Kidney glomerular epithelial cell (primary cell): ENCODE measurements at regions not wholly inside any gene's neighbourhood (a gene's known extent, or its start where the extent isn't known, plus 50 kb on each side); places are given as distances from the start of the nearest gene placed in this dataset.

ENCODE experiments used
- DNase-seq: peaks from one replicate; lab custom pipeline; 2025; lab: John Stamatoyannopoulos, UW

DNA sequence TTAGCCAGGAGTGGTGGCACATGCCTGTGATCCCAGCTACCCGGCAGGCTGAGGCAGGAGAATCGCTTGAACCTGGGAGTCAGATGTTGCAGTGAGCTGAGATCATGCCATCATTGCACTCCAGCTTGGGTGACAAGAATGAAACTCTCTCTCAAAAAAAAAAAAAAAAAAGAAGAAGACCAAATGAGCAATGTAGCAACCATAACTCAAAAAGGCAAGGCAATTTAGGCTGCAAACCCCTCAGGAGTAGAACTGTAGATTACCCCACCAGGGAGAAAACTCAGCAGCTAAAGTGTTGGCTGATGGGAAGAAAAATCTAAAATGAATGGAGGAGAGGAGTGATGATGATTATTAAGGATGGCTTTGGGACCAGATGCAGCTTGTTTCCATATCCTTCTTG lies 256.7 kb upstream of the UBASH3B start:
- no peak for DNase-seq

DNA sequence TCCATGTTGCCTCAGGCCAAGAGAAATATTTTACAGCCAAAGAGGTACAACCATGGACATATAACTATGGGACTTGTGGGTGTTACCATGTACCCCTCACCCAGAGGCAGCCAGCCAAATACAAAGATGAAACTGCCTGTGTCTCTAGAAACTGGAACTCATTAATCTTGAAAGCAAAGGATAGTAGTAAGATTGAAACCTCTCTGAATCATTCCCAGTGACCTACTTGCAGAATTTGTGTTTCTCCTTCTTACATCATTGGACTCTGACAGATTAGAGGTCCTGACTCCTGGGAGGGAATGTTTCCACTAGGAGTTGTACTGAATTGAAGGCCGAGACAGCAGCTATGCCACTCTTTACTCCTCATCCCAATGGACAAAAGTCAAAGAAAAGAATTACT lies 257.4 kb upstream of the UBASH3B start:
- no peak for DNase-seq

DNA sequence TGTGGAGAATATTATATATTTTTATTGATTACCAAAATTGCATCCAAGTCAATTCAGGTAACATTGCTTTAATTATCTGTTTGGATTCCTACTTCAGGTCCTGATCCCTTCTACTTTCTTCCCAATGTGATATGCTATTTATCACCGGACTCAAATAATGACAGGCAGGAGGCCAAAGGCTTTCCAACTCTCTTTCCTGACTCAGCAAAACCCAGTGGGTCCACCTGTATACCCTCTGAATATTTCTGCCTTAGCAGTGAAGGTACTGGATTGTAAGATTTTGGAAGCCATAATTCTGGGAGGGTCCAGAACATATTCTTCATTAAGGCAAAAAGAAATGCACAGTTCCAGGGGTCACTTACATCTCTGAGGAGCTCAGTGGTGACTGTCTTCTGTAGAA lies 260.2 kb upstream of the UBASH3B start:
- DNase-seq, result no peak

DNA sequence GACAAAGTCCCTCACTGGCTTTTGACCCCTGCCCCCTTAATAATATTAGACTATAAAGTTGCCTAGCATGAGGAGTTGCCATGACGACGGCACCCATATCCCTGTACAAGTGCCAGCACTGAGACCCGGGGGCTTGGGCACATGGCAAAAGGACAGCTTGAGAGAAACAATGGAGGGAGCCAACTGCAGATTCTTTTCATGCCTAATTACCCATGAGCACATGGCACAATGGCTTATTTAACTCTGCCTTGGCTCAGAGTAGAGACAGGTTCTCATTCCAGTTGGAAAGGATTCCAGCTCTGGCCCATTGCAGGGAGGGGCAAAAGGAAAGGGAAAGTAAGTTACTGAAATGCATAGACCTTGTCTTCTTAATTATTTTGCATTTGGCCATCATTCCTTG lies 261.2 kb upstream of the UBASH3B start:
- DNase-seq, result no peak

DNA sequence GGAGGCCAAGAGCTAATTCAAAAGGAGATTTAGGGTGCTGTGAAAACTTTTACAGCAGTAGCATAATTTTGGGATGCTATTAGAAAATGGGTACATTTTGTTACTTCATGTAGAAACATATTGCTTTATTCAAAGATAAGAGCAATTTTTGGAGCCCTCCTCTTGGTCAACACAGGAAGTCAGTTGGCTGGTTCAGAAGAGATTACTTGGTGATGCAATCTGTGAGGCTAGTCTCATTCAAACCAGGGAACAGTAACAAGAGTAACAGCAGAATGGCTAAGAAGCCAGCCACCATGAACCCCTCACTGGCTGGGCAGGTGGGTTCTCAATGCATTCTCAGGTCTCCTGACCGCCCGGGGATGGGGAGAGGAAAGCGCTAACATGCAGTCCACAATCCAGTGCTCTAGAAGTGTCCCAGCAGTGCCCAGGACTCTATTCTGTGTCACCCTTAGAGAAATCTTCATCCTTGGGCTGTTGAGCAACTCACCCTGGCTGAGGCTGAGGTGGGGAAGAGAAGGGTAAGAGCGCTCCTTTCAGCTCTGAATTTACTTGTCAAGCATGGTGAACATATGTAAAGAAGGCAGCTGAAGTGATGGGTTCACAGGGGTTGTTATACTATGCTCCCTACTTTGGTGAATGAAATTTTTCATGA lies 262.2 kb upstream of the UBASH3B start:
- no peak for DNase-seq

DNA sequence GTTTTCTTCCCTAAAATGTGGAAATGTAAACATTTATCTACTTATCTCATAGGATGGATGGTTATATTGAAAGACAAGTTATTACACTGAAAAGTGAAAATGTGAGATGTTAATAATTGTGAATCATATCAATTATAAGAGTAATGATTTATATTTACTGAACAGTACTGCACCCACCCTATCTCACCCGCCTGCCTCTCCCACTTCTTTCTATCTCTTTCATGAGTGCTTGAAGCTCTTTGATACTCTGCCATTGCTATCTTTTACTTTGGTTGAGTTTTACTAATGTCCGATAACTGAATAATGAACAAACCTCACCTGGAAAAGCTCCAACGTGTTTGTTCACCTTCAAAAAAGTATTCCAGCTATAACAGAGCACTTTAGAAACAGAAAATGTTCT lies 263.0 kb upstream of the UBASH3B start:
- no peak for DNase-seq

DNA sequence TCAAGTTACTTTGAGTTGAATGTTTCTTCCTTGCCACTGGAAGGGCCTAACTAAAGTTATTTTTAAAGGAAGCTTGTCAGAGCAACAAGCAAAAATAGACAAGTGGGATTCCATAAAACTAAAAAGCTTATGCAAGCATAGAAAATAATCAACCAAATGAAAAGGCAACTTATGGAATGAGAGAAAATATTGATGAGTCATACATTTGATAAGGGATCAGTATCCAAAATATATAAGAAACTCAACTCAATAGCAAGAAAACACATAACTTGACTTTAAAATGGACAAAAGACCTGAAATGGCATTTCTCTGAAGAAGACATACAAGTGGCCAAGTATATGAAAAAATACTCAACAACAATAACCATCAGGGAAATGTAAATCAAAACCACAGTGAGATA lies 264.5 kb upstream of the UBASH3B start:
- DNase-seq, result no peak

DNA sequence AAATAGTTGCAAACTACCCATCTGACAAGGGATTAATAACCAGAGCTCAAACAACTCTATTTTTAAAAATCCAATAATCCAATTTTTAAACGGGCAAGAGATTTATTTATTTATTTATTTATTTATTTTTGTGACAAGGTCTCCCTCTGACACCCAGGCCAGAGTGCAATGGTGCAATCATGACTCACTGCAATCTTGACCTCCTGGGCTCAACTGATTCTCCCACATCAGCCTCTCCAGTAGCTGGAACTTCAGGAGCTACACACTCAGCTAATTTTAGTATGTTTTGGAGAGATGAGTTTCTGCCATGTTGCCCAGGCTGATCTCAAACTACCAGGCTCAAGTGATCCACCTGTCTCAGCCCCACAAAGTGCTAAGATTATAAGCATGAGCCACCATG lies 267.2 kb upstream of the BLID start:
- DNase-seq, result no peak

DNA sequence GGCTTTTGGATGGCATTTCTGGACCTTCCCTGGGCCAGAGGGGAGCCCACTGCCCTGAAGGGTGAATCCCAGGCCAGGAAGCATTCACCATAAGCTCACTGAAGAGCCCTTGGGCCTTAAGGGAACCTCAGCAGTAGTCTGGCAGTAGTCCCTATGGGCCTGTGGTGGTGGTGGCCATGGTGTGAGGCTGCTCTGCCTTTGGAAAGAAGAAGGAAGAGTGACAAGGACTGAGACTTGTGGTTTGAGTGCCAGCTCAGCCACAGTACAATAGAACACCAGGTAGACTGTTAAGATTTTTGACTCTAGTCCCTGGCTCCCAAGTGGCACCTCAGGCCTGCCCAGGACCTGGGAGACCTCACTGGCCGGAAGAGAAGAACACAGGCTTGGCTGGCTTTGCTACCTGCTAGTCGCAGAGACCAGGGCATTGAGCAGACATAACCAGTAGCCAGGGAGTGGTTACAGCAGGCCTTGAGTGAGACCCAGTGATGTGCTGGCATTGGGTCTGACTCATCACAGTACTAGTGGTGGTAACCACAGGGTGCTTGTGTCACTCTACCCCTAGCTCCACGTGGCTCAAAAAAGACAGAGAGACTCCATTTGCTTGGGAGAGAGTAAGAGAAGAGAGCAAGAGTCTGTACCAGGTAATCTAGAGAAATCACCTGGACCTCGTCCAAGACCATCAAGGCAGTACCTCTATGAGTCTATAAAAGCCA lies 259.8 kb upstream of the BLID start:
- DNase-seq, result no peak

DNA sequence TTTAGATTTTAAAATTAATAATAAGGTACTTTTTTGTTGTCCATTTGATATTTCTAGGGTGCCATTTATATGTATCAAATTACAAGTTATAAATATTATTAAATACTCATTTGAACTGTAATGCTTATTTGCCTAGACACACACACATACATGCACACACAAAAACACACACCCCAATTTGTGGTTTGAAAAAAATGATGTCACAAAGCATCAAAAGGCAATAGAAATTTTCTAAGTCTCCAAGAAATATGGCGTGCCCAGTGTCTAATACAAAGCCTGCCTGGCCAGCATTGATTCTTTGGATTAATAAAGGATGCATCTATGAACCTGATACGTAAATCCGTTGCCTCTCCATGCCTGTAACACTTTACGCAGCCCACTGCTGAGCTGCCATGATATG lies 252.8 kb upstream of the BLID start:
- no peak for DNase-seq

DNA sequence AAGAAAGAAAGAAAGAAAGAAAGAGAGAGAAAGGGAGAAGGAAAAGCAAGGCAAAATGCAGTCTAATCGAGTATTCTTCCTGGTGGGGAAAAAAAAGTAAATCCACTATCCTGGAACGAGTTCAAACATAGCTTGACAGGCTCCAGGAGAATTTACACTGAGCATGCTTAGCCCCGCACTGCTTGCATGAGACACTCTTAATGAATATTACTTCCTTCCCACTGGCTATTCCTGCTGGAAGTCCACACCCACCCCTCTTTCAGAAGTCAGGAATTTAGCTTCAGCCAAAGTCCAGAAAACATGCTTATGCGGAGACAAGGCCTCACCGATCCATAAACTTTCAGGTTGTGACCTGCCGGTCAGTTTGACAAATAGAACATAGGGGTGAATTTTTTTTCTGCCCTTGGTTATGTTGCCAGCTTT lies 251.8 kb upstream of the BLID start:
- DNase-seq, result no peak

DNA sequence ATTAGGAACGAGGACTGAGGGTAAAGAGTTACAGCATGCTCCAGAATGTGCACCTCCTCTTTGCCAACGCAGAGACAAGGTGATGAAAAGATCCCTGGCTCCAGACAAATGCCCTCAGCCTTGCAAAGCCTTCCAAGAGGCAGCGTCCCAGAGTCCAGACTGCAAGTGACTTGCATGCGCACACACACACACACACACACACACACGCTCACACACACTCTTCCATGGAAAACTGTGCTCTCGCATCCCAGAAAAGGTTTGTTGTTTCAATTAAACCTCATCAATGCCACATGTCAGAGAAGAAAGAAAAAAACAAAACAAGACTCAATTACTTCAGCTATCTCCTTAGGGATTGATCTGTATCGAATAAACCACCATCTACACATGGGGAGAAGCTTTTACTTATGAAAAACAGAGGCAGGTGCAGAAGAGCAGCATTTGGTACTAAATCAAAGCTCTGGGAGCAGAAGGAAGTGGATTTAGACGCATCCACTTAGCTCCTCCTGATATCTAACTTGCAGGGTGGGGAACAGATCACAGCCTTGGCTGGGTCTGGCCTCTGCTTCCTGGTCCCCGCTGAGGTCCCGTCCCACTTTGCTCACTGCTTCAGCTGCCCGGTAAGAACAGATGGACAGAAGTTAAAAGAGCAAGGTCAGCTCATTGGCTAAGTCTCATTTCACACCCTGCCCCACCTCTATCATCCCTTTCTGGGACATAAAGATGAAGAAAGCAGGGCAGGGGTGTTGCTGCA lies 249.8 kb upstream of the BLID start:
- DNase-seq, result no peak

DNA sequence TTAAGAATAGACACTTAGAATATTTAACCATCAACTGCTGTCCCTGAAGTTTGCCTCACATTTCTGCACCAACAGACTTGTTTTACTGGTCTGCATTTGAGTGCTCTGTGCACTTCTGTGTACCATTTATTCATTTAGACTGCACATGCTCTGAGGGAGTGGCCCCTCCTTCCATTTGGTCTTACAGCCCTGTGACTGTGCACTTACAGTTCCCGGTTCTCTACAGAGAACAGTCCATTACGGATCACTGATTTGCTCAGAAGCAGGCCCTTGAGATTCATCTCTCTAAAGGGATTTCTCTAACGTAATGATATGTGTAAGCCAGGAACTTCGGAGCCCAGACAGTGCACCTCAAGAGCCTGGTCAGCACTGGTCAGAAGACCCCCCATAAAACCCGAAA lies 247.3 kb upstream of the BLID start:
- DNase-seq, result no peak

DNA sequence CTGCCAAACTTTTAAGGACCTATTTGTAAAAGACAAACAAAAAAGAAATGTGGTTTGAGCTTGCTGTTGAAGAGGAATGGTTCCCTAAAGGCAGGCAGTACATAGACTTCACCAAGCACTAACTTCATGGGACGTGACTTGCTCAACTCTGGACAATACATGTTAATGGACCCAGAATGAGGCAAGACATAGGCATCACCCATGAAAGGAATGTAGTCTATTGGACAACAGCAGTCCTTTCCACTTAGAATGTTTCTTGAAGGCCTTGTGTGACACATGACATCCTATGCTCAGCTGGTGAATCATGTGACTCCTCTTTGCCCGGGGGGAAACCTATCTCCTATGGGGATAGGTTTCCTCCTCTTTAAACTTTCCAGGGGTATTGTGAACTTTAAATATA lies 246.4 kb upstream of the BLID start:
- DNase-seq, result no peak

DNA sequence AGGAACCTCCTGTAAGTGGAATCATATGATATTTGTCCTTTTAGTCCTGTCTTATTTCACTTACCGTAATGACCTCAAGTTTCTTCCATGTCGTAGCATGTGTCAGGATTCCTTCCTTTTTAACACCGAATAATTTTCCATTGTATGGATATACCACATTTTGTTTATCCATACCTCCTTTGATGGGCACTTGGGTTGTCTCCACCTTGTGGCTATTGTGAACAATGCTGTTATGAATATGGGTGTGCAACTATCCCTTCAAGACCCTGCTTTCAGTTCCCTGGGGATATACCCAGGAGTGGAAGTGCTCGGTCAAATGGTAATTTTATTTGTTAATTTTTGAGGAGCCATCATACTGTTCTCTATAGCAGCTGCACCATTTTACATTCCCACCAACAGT lies 244.9 kb upstream of the BLID start:
- no peak for DNase-seq

DNA sequence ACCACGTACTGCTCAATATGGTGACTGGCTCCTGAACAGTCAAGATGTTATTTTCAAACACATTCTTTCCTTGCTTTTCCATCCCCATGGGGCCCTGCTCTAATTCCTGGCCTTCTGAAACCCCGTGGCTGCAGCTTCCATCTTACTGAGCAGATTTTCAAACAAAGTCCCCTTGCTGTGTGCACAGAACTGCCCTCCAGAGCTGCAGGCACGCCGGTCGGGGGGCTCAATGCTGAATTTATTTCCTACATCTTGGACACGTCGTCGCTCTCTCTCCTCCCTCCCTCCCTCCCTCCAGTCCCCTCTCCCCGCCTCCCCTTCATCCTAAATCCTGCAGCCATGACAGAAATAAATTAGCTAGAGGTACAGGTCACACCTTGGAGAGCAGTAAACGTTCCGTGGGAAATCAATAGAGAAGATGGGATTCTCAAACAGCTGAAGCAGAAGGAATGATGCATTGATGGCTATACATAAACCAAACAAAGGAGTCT lies 243.1 kb upstream of the BLID start:
- no peak for DNase-seq

DNA sequence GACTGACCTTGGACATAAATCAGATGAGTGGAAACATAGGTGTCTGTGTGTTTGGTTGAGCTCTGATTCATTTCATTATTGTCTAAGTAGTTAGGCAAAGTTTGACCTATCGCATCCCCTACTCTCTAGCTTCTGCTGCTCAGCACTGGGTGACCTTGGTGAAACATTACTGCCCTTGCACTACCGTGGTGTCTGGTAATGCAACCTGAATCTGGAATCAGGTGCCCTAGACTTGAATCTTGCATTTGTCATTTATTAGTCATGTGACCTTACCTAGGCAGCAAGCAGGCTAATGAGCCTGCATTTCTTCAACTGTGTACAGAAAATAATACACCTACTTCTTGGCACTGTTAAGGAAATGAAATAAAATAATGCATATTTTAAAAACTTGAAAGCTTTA lies 242.3 kb upstream of the BLID start:
- DNase-seq, result no peak

DNA sequence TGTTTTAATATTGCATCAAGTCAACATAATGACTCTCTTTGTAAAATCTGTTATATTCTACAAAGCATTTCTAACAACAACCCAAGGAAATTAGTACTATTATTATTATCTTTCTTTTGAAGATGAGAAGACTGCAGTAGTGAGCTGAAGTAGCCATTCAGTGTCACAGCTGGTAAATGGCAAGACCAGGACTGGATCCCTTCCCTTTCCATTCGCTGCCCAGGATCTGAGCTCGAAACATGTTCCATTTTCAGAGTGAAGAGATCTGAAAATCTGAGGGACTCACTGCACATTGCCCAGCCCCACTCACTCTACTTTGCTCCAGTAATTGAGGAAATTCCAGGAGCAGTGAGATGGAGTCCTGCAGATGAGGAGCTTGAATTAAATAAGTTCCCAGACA lies 240.0 kb upstream of the BLID start:
- no peak for DNase-seq

DNA sequence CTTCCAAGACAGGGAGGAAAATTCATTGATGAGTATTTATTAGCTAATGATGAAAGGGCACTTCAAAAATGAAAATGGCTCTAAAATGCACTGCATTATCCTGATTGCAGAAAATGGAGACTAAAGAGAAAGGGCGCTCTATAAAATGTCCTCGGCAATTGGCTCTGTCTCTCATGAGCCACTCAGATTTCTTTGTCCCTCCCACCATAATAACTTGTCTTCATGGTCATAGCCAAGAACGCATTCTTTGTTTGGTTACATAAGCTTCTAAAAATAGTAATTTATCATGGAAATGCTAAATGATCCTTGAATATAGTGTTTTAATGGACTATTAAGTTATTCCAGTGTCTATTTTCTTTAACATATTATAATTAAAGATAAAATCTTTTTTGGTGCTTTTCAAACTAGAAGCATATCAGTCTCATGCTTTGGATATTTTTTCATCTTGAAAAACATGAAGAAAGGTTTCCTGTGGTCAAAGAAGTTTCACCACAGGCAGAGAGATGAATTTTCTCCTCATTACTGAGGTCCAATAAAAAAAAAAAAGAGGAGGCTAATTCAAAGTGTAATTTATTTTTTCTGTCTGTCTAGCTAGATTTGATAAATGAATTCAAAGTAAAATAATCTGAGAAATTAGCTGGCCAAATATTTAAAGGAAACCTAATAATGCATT lies 238.1 kb upstream of the BLID start:
- no peak for DNase-seq

DNA sequence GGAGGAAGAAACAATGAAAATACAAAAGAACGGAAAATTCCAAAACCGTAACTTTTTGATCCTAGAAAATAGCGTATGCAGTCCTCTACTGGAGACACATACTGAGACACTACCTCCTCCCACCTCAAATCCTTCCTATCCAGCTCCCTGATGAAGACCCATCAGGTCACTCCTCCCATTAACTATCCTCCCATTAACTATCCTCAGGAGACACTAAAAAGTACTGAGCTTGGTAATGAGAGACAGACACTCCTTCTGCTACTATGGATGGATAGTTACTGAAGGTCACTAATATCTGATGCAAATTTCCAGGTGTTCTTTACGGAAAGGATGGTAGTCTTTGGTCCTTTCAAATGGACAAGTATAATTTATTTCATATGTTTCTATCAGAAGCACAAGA lies 237.5 kb upstream of the BLID start:
- DNase-seq, result no peak

DNA sequence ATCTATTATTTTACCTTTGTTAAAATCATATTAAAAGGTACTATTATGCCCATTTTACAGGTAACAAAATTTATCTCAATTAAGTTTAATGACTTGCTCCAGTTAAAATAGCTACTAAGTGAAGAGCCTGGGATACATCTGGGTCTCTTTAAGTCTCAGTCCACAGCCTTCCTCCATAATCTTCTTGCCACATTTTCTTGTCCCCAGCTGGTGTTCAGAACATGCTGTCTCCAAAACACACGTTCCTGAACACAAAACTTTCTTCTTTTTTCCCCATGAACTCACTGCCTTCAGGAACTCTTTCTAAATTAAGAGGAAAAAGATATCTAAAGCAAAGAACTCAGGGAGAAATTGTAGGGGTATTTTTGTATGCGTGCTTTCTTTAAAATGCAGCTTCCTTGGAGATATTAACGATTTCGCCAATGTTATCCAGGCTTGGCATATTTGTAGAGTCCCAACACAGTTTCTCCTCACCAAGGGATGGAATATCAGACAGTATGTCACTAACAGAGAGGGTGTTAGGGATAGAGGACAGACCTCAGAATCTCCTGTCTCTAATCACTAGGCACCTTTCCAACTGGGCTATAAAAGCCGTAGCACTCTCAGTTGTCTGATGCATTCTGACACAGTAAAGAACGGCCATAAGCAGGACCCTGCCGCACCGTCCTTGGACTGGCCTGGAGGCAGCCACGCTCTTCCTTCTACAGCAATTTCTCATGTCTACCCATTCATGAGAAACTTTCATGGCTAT lies 232.8 kb upstream of the BLID start:
- DNase-seq, result no peak

DNA sequence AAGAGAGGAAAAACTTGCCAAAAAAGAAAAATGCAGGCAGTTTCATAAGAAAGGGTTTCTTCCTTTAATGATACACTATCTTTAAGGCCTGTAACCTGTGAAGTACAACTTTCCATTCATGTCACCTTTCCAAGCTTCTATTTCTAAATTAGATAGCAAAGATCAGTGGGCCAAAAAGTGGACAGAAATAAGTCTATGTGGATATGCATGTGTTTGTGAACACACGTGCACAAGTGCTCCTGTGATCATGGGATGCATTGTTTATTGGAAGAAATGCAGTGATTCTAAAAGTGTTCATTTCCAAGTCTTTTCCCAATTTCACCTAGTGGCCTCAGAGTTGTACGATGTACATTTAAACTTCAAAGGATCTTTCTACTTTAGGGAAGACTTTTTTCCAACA lies 230.0 kb upstream of the BLID start:
- no peak for DNase-seq
